IMR-90 (cell line): ENCODE measurements at regions not wholly inside any gene's neighbourhood (a gene's known extent, or its start where the extent isn't known, plus 50 kb on each side); places are given as distances from the start of the nearest gene placed in this dataset.

Source experiments
- BHLHE40 ChIP-seq: fragments of 150-350 bp; IDR thresholded peaks from 2 replicates; pipeline ENCODE4 v1.6.1; 2016; ENCODE audit warnings: mild to moderate bottlenecking, low read depth, low read length
- CEBPB ChIP-seq: IDR thresholded peaks from 2 replicates; pipeline ENCODE4 v1.6.1; 2012; ENCODE audit warnings: low read depth, low read length, improper control_type of control experiment
- CTCF ChIP-seq: conservative IDR thresholded peaks from 2 replicates; pipeline ENCODE4 v1.5.1; 2012; ENCODE audit warnings: mild to moderate bottlenecking, low read depth, low read length, improper control_type of control experiment
- MXI1 ChIP-seq: IDR thresholded peaks from 2 replicates; pipeline ENCODE4 v1.6.1; 2012; ENCODE audit warnings: low read depth, mild to moderate bottlenecking, low read length, moderate library complexity, borderline replicate concordance
- NFE2L2 ChIP-seq: fragments of 150-350 bp; IDR thresholded peaks from 2 replicates; pipeline ENCODE4 v1.6.1; 2016; ENCODE audit warnings: low read depth, mild to moderate bottlenecking, low read length
- POLR2A ChIP-seq: IDR thresholded peaks from 2 replicates; pipeline ENCODE4 v1.6.1; 2012; ENCODE audit warnings: mild to moderate bottlenecking, low read depth, low read length
- RAD21 ChIP-seq: IDR thresholded peaks from 2 replicates; pipeline ENCODE4 v1.6.1; 2012; ENCODE audit warnings: low read length, improper control_type of control experiment
- USF2 ChIP-seq: fragments of 150-350 bp; IDR thresholded peaks from 2 replicates; pipeline ENCODE4 v1.6.1; 2017; ENCODE audit warnings: mild to moderate bottlenecking, antibody characterized with exemption, low read length, low read depth

GRCh38 chr5:84869675-84870074, 485.0 kb upstream of the EDIL3 start:
- TF ChIP-seq CTCF = no peak
- TF ChIP-seq POLR2A = no peak
- TF ChIP-seq RAD21 = no peak
- TF ChIP-seq USF2 = no peak
- TF ChIP-seq CEBPB = no peak
- no peak for TF ChIP-seq BHLHE40
- TF ChIP-seq MXI1 = no peak
- no peak for TF ChIP-seq NFE2L2
